Left ventricle myocardium superior (tissue), 1 donor: ENCODE measurements at regions not wholly inside any gene's neighbourhood (a gene's known extent, or its start where the extent isn't known, plus 50 kb on each side); places are given as distances from the start of the nearest gene placed in this dataset.

ENCODE experiments used
- ATAC-seq: fragments of 200-7000 bp; cut with Tn5 transposase; one replicate; pipeline ENCODE4 v1.9.1; 2020; ENCODE audit warnings: mild to moderate bottlenecking, moderate library complexity
- DNase-seq: peaks from one replicate; pipeline ENCODE4 v3.0.0-alpha.2; 2020
- intact Hi-C: fragments of 100-400 bp; cut with micrococcal nuclease; formaldehyde crosslinking; loops from one replicate; pipeline ENCODE4 v1.11.0; 2022
- donor health status: DM: no; HTN: yes; CAD: no; lungs with severe emphysema.

GRCh38 chr1:209473025-209473424 is 110.5 kb upstream of the CAMK1G start:
- no peak for ATAC-seq

GRCh38 chr1:209480345-209480744 is 103.2 kb upstream of the CAMK1G start:
- no peak for ATAC-seq
- DNase-seq: no peak
- intact Hi-C loops: no loop called here

More at GRCh38 chr1:209473025-209473424, 110.5 kb upstream of the CAMK1G start:
- no peak for DNase-seq
- intact Hi-C loops: no loop called here

GRCh38 chr1:209483691-209484090 is 99.8 kb upstream of the CAMK1G start:
- ATAC-seq: no peak
- intact Hi-C loops: no loop called here

GRCh38 chr1:209484429-209484828 is 99.1 kb upstream of the CAMK1G start:
- intact Hi-C loops: no loop called here
- no peak for ATAC-seq
- no peak for DNase-seq

More at GRCh38 chr1:209483691-209484090, 99.8 kb upstream of the CAMK1G start:
- DNase-seq: no peak

- ATAC-seq (peak; percentile 38), DNase-seq (no peak)
- intact Hi-C loops: no loop called here
Measured at GRCh38 chr1:209485167-209485566, 98.3 kb upstream of the CAMK1G start.

- intact Hi-C loops: no loop called here
- no peak for DNase-seq
- ATAC-seq: no peak
Measured at GRCh38 chr1:209485751-209486150, 97.8 kb upstream of the CAMK1G start.

GRCh38 chr1:209486861-209487593 is 96.5 kb upstream of the CAMK1G start:
- DNase-seq: no peak
- intact Hi-C loops: no loop called here
- ATAC-seq: no peak

- intact Hi-C loops: no loop called here
- no peak for ATAC-seq
- DNase-seq: no peak
Measured at GRCh38 chr1:209490013-209490412, 93.5 kb upstream of the CAMK1G start.

- ATAC-seq (no peak), DNase-seq (no peak)
- intact Hi-C loops: no loop called here
Measured at GRCh38 chr1:209491031-209491430, 92.5 kb upstream of the CAMK1G start.

GRCh38 chr1:209491496-209491895 is 92.0 kb upstream of the CAMK1G start:
- ATAC-seq (no peak), DNase-seq (no peak)
- intact Hi-C loops: no loop called here

- ATAC-seq: no peak
- intact Hi-C loops: no loop called here
- DNase-seq: no peak
Measured at GRCh38 chr1:209491897-209492296, 91.6 kb upstream of the CAMK1G start.

- DNase-seq (no peak), ATAC-seq (no peak)
- intact Hi-C loops: no loop called here
Measured at GRCh38 chr1:209493559-209493958, 90.0 kb upstream of the CAMK1G start.

- DNase-seq: no peak
- no peak for ATAC-seq
- intact Hi-C loops: no loop called here
Measured at GRCh38 chr1:209497729-209498128, 85.8 kb upstream of the CAMK1G start.

GRCh38 chr1:209500993-209501392 is 82.5 kb upstream of the CAMK1G start:
- intact Hi-C loops: no loop called here
- ATAC-seq: no peak
- DNase-seq: no peak

GRCh38 chr1:209503196-209503595 is 80.3 kb upstream of the CAMK1G start:
- ATAC-seq (no peak), DNase-seq (no peak)
- intact Hi-C loops: no loop called here

GRCh38 chr1:209504571-209504970 is 78.9 kb upstream of the CAMK1G start:
- intact Hi-C loops: no loop called here
- DNase-seq (no peak), ATAC-seq (no peak)

- DNase-seq (no peak), ATAC-seq (no peak)
- intact Hi-C loops: no loop called here
Measured at GRCh38 chr1:209505044-209505443, 78.5 kb upstream of the CAMK1G start.

- DNase-seq (no peak), ATAC-seq (no peak)
- intact Hi-C loops: no loop called here
Measured at GRCh38 chr1:209506101-209506500, 77.4 kb upstream of the CAMK1G start.

- ATAC-seq (no peak), DNase-seq (no peak)
- intact Hi-C loops: no loop called here
Measured at GRCh38 chr1:209509039-209509438, 74.5 kb upstream of the CAMK1G start.

- intact Hi-C loops: no loop called here
- ATAC-seq (no peak), DNase-seq (no peak)
Measured at GRCh38 chr1:209510063-209510462, 73.5 kb upstream of the CAMK1G start.

- intact Hi-C loops: no loop called here
- ATAC-seq: no peak
- DNase-seq: no peak
Measured at GRCh38 chr1:209511169-209511568, 72.3 kb upstream of the CAMK1G start.

- intact Hi-C loops: no loop called here
- DNase-seq (no peak), ATAC-seq (no peak)
Measured at GRCh38 chr1:209512821-209513220, 70.7 kb upstream of the CAMK1G start.
